ENCODE measurements at regions not wholly inside any gene's neighbourhood (a gene's known extent, or its start where the extent isn't known, plus 50 kb on each side); places are given as distances from the start of the nearest gene placed in this dataset.

- DNase-seq = no peak
- Histone ChIP-seq H2AFZ (ENCODE audit: low read length) (no peak overlapping the region), H3K56ac (ENCODE audit: insufficient read length, low read depth, low read length) (no peak overlapping the region), H3K79me1 (ENCODE audit: insufficient read depth, low read depth, low read length, poor library complexity, severe bottlenecking) (no peaks in the 10 kb centered on the region), H2BK20ac (ENCODE audit: low read depth, low read length, poor library complexity, severe bottlenecking) (no peak overlapping the region), H4K8ac (replicated peaks; ENCODE audit: insufficient read length, low read depth, low read length) (no peak overlapping the region), H3K14ac (ENCODE audit: insufficient read depth, low read length) (no peak overlapping the region), H3K23ac (ENCODE audit: insufficient read length, low read depth, low read length) (no peak overlapping the region), H3K9me3 (ENCODE audit: control insufficient read depth, low read depth, low read length) (no peaks in the 10 kb centered on the region), H3K23me2 (ENCODE audit: insufficient read length, low read depth, low read length, poor library complexity, severe bottlenecking) (no peaks in the 10 kb centered on the region), H3K9ac (ENCODE audit: extremely low read depth, insufficient read length, low read length) (no peak overlapping the region), H2BK12ac (ENCODE audit: insufficient read length, low read depth, low read length) (no peak overlapping the region), H3K27me3 (ENCODE audit: insufficient read depth, low read length) (no peaks in the 10 kb centered on the region), H4K91ac (ENCODE audit: insufficient read length, low read depth, low read length) (no peak overlapping the region), H2AK5ac (ENCODE audit: insufficient read length, low read length) (no peak overlapping the region), H3K18ac (ENCODE audit: insufficient read length, low read depth, low read length) (no peak overlapping the region), H3K4ac (ENCODE audit: low read depth, low read length) (no peak overlapping the region), H4K20me1 (ENCODE audit: control insufficient read depth, insufficient read depth, insufficient read length) (no peaks in the 10 kb centered on the region), H3K4me1 (ENCODE audit: insufficient read depth, low read length) (no peaks in the 10 kb centered on the region), H2BK15ac (ENCODE audit: low read depth, low read length) (no peak overlapping the region), H2BK120ac (ENCODE audit: low read depth, low read length, poor library complexity, severe bottlenecking) (no peak overlapping the region), H3K4me2 (ENCODE audit: insufficient read depth, insufficient read length, low read length) (no peak overlapping the region), H2BK5ac (ENCODE audit: insufficient read length, low read length) (no peak overlapping the region), H3K27ac (ENCODE audit: insufficient read length, low read depth, low read length) (no peak overlapping the region), H3T11ph (ENCODE audit: low read length) (no peak overlapping the region), H3K79me2 (ENCODE audit: insufficient read depth, low read length) (no peaks in the 10 kb centered on the region), H4K5ac (ENCODE audit: insufficient read length, low read depth, low read length) (no peak overlapping the region)
- no peaks in the 10 kb centered on the region for H3K36me3 Mint-ChIP-seq (ENCODE audit: insufficient read depth in 1 of 3, low read depth in 3 of 3)
- WGBS (ENCODE audit: extremely low coverage, insufficient read length, low lambda C conversion rate) = no CpG with 5 or more reads among the region's 5 CpGs
- H3K27me3 Mint-ChIP-seq (ENCODE audit: low read depth) = no peaks in the 10 kb centered on the region
- H3K9me3 Mint-ChIP-seq = no peaks in the 10 kb centered on the region
- TF ChIP-seq CTCF (conservative IDR thresholded peaks at IDR 0.05) = no peak
- no peak overlapping the region for H3K27ac Mint-ChIP-seq
- peaks cover 5 to 7% of the 10 kb centered on the region in 2 experiments; a peak in 3 of 4 replicates for H3K4me1 Mint-ChIP-seq
- no peak overlapping the region for H3K4me3 Mint-ChIP-seq
Observed at GRCh38 chr15:35723120-35723847, 177.3 kb upstream of the DPH6 start.

All from H9 (cell line).